Fibroblast of lung (primary cell): ENCODE measurements at regions not wholly inside any gene's neighbourhood (a gene's known extent, or its start where the extent isn't known, plus 50 kb on each side); places are given as distances from the start of the nearest gene placed in this dataset.

Experiments
- DNase-seq, 2 donors: peaks; one replicate each; pipeline versions ENCODE4 v3.0.0 to v3.0.0-alpha.2; 2010; ENCODE audit warnings: low read depth in 2 of 2
- H2AFZ ChIP-seq: 2 replicates; pipeline ENCODE4 v1.5.1; 2012; ENCODE audit warnings: low read length, control low read depth, inconsistent platforms
- H3K27ac ChIP-seq: 2 replicates; pipeline ENCODE4 v1.5.1; 2011; ENCODE audit warnings: low read length, control low read depth; ENCODE audit not compliant: insufficient read depth
- H3K27me3 ChIP-seq: 2 replicates; pipeline ENCODE4 v1.5.1; 2011; ENCODE audit warnings: mild to moderate bottlenecking, low read length; ENCODE audit not compliant: control insufficient read depth, insufficient read depth
- H3K36me3 ChIP-seq: 2 replicates; pipeline ENCODE4 v1.5.1; 2011; ENCODE audit warnings: low read length; ENCODE audit not compliant: control insufficient read depth, insufficient read depth
- H3K4me1 ChIP-seq: 2 replicates; pipeline ENCODE4 v1.5.1; 2011; ENCODE audit warnings: low read length; ENCODE audit not compliant: control insufficient read depth, insufficient read depth; ENCODE audit errors: extremely low read depth
- H3K4me2 ChIP-seq: 2 replicates; pipeline ENCODE4 v1.5.1; 2011; ENCODE audit warnings: low read length, control low read depth; ENCODE audit not compliant: insufficient read depth; ENCODE audit errors: extremely low read depth
- H3K4me3 ChIP-seq, 4 experiments: fragments of 200-600 bp in 1 of 4; sonication (generic) in 1 of 4; replicated peaks in 1 of 4; 2 replicates each; pipeline ENCODE4 v1.5.1; 2011 to 2016; ENCODE audit warnings: low read length in 4 of 4, low read depth in 3 of 4, mild to moderate bottlenecking in 3 of 4, control low read depth in 2 of 4, inconsistent platforms in 1 of 4, mixed read lengths in 1 of 4; ENCODE audit not compliant: insufficient read depth in 1 of 4; ENCODE audit errors: control extremely low read depth in 1 of 4
- H3K79me2 ChIP-seq: 2 replicates; pipeline ENCODE4 v1.5.1; 2012; ENCODE audit warnings: mild to moderate bottlenecking, low read length, inconsistent platforms; ENCODE audit not compliant: control insufficient read depth, insufficient read depth
- H3K9ac ChIP-seq: 2 replicates; pipeline ENCODE4 v1.5.1; 2011; ENCODE audit warnings: mild to moderate bottlenecking, low read length, control low read depth; ENCODE audit not compliant: insufficient read depth
- H3K9me3 ChIP-seq: 2 replicates; pipeline ENCODE4 v1.5.1; 2012; ENCODE audit warnings: low read depth, low read length; ENCODE audit not compliant: control insufficient read depth, insufficient read depth
- H4K20me1 ChIP-seq: 2 replicates; pipeline ENCODE4 v1.5.1; 2011; ENCODE audit warnings: low read length; ENCODE audit not compliant: control insufficient read depth, insufficient read depth; ENCODE audit errors: extremely low read depth
- EZH2 ChIP-seq: IDR thresholded peaks from 2 replicates; pipeline ENCODE4 v1.5.1; 2012; ENCODE audit warnings: low read length, control low read depth, mild to moderate bottlenecking; ENCODE audit errors: missing control alignments
- TF ChIP-seq, protein P1 (sequence below), 2 donors: IDR thresholded peaks in 1 of 2; conservative IDR thresholded peaks in 1 of 2; 1 replicate in 1 of 2; 2 replicates in 1 of 2; pipeline ENCODE4 v1.5.1; 2011 to 2012; ENCODE audit warnings: low read length in 2 of 2, control low read depth in 1 of 2, inconsistent platforms in 1 of 2, low read depth in 1 of 2, mild to moderate bottlenecking in 1 of 2

GRCh38 chr2:57677296-57677695, 369.3 kb upstream of the VRK2 start:
- no peaks in the 10 kb centered on the region for H3K27me3 ChIP-seq

DNA sequence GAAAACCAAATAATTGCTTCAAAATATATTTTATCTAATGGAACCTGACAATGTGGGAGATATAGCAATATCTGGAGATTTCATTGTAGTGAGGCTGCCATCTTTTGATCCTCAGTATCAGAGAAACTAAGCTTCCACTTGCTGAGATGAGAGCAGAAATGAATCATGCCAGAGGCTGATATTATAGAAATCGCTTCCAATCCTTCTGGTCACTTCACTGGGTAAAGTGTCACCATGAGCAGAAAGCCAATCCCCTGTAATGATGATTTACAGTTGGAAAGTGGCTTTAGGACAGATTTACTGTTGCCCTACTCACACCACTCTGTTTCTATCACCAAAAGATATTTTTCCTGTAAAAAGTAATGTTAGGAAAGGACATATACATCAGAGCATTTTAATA, 365.0 kb upstream of the VRK2 start:
- no peaks in the 10 kb centered on the region for H3K79me2 ChIP-seq
- no peak overlapping the region for H3K4me3 ChIP-seq
- no peak overlapping the region for H3K9ac ChIP-seq
- no peak for DNase-seq
- H3K27me3 ChIP-seq: no peaks in the 10 kb centered on the region
- H3K4me2 ChIP-seq: no peak overlapping the region
- no peaks in the 10 kb centered on the region for H3K36me3 ChIP-seq
- no peaks in the 10 kb centered on the region for H4K20me1 ChIP-seq
- H2AFZ ChIP-seq: no peak overlapping the region
- no peaks in the 10 kb centered on the region for H3K9me3 ChIP-seq
- H3K4me1 ChIP-seq: no peaks in the 10 kb centered on the region
- TF ChIP-seq, protein P1, sequence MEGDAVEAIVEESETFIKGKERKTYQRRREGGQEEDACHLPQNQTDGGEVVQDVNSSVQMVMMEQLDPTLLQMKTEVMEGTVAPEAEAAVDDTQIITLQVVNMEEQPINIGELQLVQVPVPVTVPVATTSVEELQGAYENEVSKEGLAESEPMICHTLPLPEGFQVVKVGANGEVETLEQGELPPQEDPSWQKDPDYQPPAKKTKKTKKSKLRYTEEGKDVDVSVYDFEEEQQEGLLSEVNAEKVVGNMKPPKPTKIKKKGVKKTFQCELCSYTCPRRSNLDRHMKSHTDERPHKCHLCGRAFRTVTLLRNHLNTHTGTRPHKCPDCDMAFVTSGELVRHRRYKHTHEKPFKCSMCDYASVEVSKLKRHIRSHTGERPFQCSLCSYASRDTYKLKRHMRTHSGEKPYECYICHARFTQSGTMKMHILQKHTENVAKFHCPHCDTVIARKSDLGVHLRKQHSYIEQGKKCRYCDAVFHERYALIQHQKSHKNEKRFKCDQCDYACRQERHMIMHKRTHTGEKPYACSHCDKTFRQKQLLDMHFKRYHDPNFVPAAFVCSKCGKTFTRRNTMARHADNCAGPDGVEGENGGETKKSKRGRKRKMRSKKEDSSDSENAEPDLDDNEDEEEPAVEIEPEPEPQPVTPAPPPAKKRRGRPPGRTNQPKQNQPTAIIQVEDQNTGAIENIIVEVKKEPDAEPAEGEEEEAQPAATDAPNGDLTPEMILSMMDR (conservative IDR thresholded peaks at IDR 0.05 in 1 of 2, IDR thresholded peaks at IDR 0.05 in 1 of 2; ENCODE audit: low read depth in 1 of 2, low read length in 2 of 2): no peak
- no peak for TF ChIP-seq EZH2
- no peak overlapping the region for H3K27ac ChIP-seq

More at GRCh38 chr2:57677296-57677695, 369.3 kb upstream of the VRK2 start:
- Histone ChIP-seq H3K36me3 (no peaks in the 10 kb centered on the region), H2AFZ (no peak overlapping the region), H3K4me1 (no peaks in the 10 kb centered on the region), H3K4me2 (no peak overlapping the region), H3K79me2 (no peaks in the 10 kb centered on the region), H4K20me1 (no peaks in the 10 kb centered on the region), H3K4me3 (no peak overlapping the region), H3K9ac (no peak overlapping the region), H3K27ac (no peak overlapping the region), H3K9me3 (no peaks in the 10 kb centered on the region)
- DNase-seq: no peak
- TF ChIP-seq EZH2: no peak
- TF ChIP-seq, protein P1 (conservative IDR thresholded peaks at IDR 0.05 in 1 of 2, IDR thresholded peaks at IDR 0.05 in 1 of 2; ENCODE audit: low read depth in 1 of 2, low read length in 2 of 2): no peak

DNA sequence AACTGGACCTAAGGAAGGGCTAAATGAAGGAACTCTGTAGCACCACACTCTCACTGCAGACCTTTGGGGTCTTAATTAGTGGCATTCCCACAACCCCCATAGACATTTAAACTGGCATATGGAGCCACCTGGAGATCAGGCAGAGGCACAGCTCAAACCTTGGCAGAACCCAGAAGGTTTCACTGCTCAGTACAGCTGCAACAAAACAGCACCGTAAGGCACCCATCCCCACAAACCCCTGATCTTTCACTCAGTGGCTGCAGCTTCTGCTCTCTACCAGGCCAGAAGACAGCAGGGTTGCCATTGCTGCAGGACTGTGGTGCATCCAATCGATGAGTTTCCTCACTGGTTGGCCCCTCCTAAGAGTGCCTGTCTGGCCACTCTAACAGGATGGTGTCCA, 361.6 kb upstream of the VRK2 start:
- Histone ChIP-seq H3K9me3 (no peaks in the 10 kb centered on the region), H3K27ac (no peak overlapping the region)

More for the DNA sequence above, 361.6 kb upstream of the VRK2 start:
- no peaks in the 10 kb centered on the region for H3K36me3 ChIP-seq
- no peaks in the 10 kb centered on the region for H3K4me1 ChIP-seq
- no peaks in the 10 kb centered on the region for H3K27me3 ChIP-seq
- no peak overlapping the region for H3K9ac ChIP-seq
- no peak for DNase-seq
- no peak overlapping the region for H2AFZ ChIP-seq
- no peak for TF ChIP-seq EZH2
- TF ChIP-seq, protein P1 (conservative IDR thresholded peaks at IDR 0.05 in 1 of 2, IDR thresholded peaks at IDR 0.05 in 1 of 2; ENCODE audit: low read depth in 1 of 2, low read length in 2 of 2): no peak
- no peaks in the 10 kb centered on the region for H3K79me2 ChIP-seq
- H3K4me2 ChIP-seq: no peak overlapping the region
- no peaks in the 10 kb centered on the region for H4K20me1 ChIP-seq
- no peak overlapping the region for H3K4me3 ChIP-seq
